ENCODE measurements at regions not wholly inside any gene's neighbourhood (a gene's known extent, or its start where the extent isn't known, plus 50 kb on each side); places are given as distances from the start of the nearest gene placed in this dataset.

GRCh38 chr2:6441800-6442199 lies 423.9 kb downstream of the CMPK2 start:
- TF ChIP-seq CEBPG (CRISPR knock-in tag; IDR thresholded peaks at IDR 0.05) = no peak
- TF ChIP-seq ZNF772 (CRISPR knock-in tag; IDR thresholded peaks at IDR 0.05) = no peak
- TF ChIP-seq REST (IDR thresholded peaks at IDR 0.05; ENCODE audit: borderline replicate concordance in 1 of 2, low read depth in 1 of 2, low read length in 2 of 2) = no peak
- TF ChIP-seq CBX5 (CRISPR knock-in tag; IDR thresholded peaks at IDR 0.05; ENCODE audit: borderline replicate concordance) = no peak
- TF ChIP-seq HES4 (CRISPR knock-in tag; IDR thresholded peaks at IDR 0.05; ENCODE audit: borderline replicate concordance) = no peak
- no peak for TF ChIP-seq NFE2L1 (CRISPR knock-in tag; IDR thresholded peaks at IDR 0.05; ENCODE audit: borderline replicate concordance)
- no peak for TF ChIP-seq ZNF281 (CRISPR knock-in tag; IDR thresholded peaks at IDR 0.05; ENCODE audit: borderline replicate concordance)
- no peak for TF ChIP-seq ZFP36 (IDR thresholded peaks at IDR 0.05; ENCODE audit: borderline replicate concordance, low read depth, low read length, partially characterized antibody)
- TF ChIP-seq POLR2AphosphoS5 (IDR thresholded peaks at IDR 0.05; ENCODE audit: low read depth, low read length) = no peak
- TF ChIP-seq, protein P1, sequence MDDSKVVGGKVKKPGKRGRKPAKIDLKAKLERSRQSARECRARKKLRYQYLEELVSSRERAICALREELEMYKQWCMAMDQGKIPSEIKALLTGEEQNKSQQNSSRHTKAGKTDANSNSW (CRISPR knock-in tag; IDR thresholded peaks at IDR 0.05; ENCODE audit: borderline replicate concordance) = no peak

Measured in HepG2 (cell line).